Right forelimb (tissue), 1 donor: ENCODE measurements at regions not wholly inside any gene's neighbourhood (a gene's known extent, or its start where the extent isn't known, plus 50 kb on each side); places are given as distances from the start of the nearest gene placed in this dataset.
A peak's percentile ranks its signal among the peaks of the same experiment; 100 is the strongest.
"Not testable (repeated sequence)": the region's sequence is repeated elsewhere in the genome, so short reads cannot be mapped to it uniquely, and the experiment has no call there.

ENCODE experiments used
- DNase-seq: peaks from one replicate; pipeline ENCODE4 v3.0.0-alpha.2; 2018

- DNase-seq = no peak
Measured at GRCh38 chr6:156599366-156599765, 177.8 kb upstream of the ARID1B start.

GRCh38 chr6:156598855-156599180, 178.4 kb upstream of the ARID1B start:
- DNase-seq = no peak

DNA sequence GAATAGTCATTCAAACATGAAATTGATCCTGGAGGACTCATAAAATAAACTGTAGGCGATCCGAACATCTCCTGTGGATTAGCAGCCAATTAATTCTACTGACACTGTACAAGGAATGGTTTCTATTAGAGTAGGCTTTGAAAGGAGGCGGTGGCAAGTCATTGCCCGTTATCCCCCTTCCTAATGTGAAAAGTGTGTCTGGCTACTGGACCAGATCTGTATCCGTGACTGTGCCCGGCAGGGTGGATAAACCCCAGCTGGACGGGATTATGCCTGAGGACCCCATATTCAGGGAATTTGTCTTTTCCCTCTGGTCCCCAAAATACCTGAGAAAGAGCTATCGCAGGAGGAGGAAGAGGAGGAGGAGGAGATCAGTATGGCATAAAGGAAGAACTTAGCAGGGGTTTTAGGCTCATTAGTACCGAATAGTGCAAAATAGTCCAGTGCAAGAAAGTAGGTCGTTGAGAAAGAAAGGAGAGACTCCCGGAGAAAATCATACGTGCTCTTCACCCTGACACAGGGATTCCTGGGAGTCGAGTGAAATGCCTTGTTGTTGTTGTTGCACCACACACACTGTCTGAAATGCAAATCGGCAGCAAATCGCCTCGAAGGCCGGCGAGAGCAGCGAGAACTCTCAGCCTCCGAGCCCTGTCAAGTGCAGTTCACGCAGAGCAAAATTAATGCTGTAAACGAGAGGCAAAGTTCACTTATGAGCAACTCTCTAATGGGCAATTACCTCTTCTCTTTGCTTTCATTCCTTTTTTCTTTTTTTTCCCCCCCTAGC, 178.9 kb upstream of the ARID1B start:
- DNase-seq = no peak

DNA sequence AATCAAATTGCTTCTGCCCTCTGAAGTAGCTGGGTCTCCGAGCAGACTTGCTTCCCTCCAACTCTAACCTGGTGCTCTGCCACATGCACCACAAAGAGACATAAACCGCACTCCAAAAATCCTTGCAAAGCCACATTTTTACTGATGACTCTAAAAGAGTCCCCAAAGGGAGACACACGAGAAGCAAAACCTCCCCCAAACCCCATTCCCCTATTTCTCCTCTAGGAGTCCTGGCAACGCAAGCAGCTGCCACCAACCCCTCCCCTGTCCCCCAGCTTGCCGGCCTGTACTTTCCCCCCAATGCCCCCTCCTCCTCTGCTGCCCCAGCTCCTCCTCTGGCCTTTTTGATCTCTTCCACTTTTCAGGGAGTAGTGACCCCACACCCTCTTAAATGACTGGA, 180.1 kb upstream of the ARID1B start:
- no peak for DNase-seq

- DNase-seq = no peak
Measured at GRCh38 chr6:156595476-156595875, 181.7 kb upstream of the ARID1B start.

DNA sequence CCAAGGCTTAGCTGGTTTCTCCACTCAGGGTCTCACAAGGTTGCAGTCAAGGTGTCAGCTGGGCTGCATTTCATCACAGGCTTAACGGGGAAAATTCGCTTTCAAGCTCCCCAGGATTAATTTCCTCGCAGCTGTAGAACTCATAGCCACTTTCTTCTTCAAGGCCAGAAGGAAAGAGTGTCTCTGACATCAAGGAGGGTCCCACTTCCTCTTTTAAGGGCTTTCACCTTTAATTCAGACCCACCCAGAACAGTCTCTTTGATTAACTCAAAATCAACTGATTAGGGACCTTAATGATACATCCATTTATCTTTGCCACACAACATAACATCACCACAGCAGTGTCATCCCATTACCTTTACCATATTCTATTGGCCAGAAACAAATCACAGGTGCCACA, 183.3 kb upstream of the ARID1B start:
- DNase-seq = no peak

DNA sequence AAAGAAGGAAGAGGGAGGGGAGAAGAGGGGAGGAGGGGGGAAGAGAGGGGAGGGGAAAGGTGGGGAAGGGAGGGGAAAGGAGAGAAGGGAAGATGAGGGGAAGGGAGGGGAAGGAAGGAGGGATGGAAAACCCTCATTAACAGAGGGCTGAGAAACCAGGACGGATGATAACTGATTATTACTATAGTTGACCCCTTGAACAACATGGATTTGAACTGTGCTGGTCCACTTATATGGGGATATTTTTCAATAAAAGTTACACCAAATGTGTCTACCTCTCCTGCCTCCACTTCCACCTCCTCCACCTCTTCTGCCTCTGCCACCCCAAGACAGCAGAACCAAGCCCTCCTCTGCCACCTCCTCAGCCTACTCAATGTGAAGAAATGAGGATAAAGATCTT, 184.1 kb upstream of the ARID1B start:
- DNase-seq = no peak

DNA sequence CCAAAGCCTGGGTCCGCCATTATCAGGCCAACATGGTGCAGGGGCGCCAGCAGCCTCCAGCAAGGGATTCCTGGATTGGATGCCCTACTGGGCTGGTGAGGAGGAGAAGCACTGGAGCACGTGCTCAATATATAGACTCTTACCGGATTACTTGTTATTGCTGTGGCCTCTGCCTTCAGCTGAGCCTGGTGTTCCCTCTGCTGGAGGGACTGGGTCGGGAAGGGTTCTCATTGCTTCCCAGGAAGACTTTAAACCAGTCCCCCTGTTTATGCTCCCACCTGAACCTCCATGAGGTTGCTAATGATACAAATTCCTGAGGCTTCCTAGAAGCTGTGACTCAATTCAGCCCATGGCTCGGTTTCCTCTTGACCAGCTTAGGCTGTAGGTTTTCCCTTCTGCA, 186.7 kb upstream of the ARID1B start:
- no peak for DNase-seq

DNA sequence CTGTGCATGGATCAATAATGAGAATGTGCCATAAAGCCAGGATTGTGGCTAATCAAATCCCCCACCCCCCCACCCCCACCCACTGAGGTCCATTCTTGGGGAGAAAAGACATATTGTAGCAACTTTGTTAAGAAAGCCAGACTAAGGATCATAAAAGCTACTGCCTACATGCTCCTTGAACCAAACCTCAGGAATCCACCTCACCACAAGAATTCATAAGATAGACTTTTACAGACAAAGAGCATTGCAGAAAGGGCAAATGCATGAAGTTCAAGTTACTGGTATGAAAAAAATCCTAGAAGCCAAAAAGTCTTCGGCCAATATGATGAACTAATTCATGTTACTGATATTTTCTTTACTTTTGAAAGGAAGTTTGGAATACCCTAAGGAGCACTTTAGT, 187.9 kb upstream of the ARID1B start:
- no peak for DNase-seq

DNA sequence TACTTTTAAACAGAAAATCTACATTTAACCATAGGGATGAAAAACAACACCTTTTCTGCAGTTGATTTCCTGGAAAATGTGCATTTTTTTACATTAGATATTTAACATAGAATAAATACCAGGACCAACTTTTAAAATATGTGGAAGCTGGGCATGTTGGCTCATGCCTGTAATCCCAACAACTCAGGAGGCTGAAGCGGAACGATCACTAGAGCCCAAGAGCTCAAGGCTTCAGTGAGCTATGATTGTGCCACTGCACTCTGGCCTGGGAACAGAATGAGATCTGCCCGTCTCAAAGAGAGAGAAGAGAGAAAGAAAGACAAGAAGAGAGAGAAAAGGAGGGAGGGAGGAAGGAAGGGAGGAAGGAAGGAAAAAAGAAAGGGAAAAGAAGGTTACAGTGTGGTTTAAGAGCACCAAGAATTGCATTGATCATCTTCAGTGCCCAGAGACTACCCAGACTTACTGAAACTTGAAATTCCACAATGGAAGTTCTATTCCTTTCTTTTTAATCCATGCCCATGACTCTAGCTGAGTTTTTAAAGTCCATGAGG, 189.4 kb upstream of the ARID1B start:
- DNase-seq = no peak

DNA sequence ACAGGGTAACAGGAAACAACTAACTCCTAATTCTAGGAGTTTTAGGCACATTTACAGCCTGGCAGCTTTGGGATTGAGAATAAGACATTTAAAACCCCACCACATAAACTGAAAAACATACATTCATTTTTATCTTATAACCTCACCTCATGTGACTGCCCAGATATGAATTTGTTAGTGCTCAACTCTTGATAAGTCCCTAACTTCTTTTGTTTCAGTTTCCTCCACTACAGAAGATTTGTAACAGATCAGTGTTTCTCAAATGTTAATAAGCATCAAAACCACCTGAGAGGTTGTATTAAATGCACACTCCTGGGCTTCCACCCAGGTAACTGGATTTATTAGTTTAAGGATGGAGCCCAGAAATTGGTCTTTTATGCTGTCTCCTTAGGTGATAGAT, 190.1 kb upstream of the ARID1B start:
- no peak for DNase-seq

- DNase-seq = no peak
Measured at GRCh38 chr6:156585859-156586258, 191.3 kb upstream of the ARID1B start.

DNA sequence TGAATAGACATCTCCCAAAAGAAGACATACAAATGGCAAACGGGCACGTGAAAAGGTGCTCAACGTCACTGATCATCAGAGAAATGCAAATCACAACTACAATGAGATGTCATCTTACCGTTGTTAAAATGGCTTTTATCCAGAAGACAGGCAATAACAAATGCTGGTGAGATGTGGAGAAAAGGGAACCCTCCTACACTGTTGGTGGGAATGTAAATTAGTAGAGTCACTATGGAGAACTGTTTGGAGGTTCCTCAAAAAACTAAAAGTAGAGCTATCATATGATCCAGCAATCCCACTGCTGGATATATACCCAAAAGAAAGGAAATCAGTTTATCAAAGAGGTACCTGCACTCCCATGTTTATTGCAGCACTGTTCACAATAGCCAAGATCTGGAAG, 193.1 kb upstream of the ARID1B start:
- not testable (repeated sequence) for DNase-seq

DNA sequence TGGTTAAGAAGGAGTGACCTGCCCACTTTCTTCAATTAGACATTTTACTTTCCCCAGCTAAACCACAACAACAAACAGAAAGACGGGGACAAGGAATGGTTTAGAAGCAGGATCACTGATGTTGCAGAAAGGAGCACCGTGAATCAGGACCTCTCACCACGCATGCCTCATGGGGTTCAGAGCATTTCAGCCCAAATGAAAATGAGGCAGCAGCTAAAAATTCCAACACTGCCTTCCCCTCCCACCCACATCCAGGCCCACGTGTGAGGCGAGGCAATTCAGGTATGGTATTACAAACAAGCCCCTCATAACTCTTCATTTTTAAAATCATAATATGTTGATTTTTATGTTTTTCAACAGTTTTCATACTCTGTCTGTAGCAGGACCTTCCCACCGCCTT, 194.1 kb upstream of the ARID1B start:
- DNase-seq = no peak

- DNase-seq = no peak
Measured at GRCh38 chr6:156582509-156582992, 194.6 kb upstream of the ARID1B start.

- DNase-seq = no peak
Measured at GRCh38 chr6:156579564-156579963, 197.6 kb upstream of the ARID1B start.

- DNase-seq = no peak
Measured at GRCh38 chr6:156577749-156578148, 199.4 kb upstream of the ARID1B start.

DNA sequence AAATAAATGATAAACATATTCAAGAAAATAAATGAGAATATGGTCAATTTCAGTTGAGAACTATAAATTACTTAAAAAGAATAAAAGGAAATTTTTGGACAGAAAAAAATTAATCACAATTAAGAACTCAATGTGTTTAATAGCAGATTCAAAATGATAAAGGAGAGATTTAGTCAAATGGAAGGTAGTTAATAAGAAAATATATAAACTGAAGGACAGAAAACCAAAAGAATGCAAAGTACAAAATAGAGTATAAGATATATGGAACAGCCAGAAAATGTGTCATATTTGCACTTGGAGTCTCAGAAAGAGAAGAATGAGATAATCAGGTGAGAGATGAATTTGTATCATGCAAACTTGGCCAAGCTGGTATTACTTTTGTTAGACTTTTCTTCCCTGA, 201.8 kb upstream of the ARID1B start:
- DNase-seq = no peak

GRCh38 chr6:156564807-156565149, 212.4 kb upstream of the ARID1B start:
- no peak for DNase-seq

- DNase-seq = peak; percentile 86
Measured at GRCh38 chr6:156564127-156564806, 212.9 kb upstream of the ARID1B start.

DNA sequence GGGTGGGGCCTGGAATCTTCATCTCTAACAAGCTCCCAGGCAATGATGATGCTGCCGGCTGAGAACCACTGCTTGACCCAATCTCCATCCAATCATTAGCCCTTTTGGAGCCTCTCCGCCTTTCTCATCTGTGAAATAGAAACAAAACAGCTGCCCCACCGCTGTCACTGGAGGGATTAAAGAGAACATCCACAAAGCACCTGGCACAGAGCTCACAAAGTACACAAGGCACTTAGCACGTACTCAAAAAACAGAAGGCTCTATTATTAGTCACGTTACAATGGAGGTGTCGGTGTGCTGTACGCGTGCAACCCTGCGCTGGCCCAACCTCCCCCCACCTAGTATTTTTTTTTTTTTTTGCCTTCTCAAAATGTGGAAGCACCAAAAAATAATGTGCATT, 213.5 kb upstream of the ARID1B start:
- no peak for DNase-seq

DNA sequence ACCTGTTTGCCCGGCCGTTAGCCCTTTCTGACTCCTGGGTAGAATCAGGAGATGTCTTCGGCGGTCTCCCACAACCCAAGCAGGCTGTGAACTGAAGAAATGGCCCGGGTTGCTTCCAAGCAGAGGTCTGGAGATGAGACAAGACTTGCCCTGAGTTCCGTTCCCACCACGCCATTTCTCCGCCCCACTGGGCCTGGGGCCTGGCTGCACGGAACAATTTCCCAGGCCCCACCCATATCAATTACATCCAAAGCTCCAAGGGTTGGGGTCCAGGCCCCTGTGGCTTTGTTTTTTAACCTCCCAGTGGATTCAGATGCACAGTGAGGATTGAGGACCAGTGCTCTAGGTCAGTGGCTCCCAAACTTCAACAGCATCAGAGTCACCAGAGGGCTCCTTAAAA, 214.5 kb upstream of the ARID1B start:
- no peak for DNase-seq

DNA sequence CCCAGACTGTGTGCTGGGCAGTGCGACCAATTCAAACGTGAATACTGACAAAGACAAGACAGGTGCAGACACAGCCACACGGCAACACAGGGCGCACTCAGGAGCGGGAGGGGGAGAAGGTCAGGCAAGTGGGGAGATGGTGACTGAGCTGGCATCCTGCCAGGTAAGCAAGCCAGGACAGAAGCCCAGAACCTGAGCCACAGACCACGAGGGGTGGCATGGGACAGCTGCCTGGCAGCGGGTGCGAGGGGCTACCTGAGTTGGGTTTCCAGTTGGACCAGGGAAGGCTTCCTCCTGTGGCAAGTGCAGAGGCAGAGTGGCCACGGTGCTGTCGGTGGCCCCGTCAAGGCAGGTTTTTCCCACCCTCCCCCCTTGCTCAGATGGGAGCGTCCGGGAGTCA, 215.2 kb upstream of the ARID1B start:
- no peak for DNase-seq

DNA sequence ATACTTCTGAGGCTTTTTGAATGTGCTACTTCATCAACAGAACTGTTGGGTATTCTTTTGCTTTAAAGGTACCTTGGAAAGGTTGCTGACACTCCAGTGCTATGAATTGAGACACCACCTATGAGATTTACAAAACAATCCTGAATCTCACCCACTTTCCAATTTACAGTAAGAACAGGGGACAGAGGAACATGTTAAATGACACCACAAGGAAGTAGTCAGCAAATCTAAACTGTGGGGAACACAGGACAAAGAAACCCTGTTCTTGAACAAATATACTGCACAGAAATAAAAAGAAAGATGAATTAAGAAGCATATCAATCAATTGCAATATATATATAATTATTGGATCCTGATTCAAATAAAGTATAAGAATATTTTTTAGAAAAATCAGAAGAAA, 216.7 kb upstream of the ARID1B start:
- no peak for DNase-seq
